HEK293 (cell line): ENCODE measurements at regions not wholly inside any gene's neighbourhood (a gene's known extent, or its start where the extent isn't known, plus 50 kb on each side); places are given as distances from the start of the nearest gene placed in this dataset.

ENCODE experiments used
- CTCF ChIA-PET: fragments of 350-600 bp; formaldehyde crosslinking; extraction: SDS; loops from one replicate; lab custom pipeline; 2021; ENCODE audit warnings: antibody characterized with exemption; lab: Yijun Ruan, JAX
- POLR2A ChIA-PET: fragments of 300-600 bp; formaldehyde crosslinking; extraction: SDS; loops from one replicate; lab custom pipeline; 2020; ENCODE audit warnings: antibody characterized with exemption, inconsistent platforms; lab: Yijun Ruan, JAX
- H3K27ac ChIP-seq: fragments of 200-500 bp; sonication (Bioruptor generic); 2 replicates; pipeline ENCODE4 v1.5.1; 2014; ENCODE audit warnings: low read depth, low read length, control low read depth, inconsistent platforms; ENCODE audit errors: extremely low read depth
- H3K36me3 ChIP-seq, 2 experiments: fragments of 200-500 bp in 1 of 2; sonication (Bioruptor generic) in 1 of 2; 1 replicate in 1 of 2; 2 replicates in 1 of 2; pipeline ENCODE4 v1.5.1; 2014 to 2017; ENCODE audit warnings: inconsistent platforms in 2 of 2, low read length in 2 of 2; ENCODE audit not compliant: control insufficient read depth in 2 of 2, insufficient read depth in 1 of 2
- H3K4me1 ChIP-seq: fragments of 200-500 bp; sonication (Bioruptor generic); 2 replicates; pipeline ENCODE4 v1.5.1; 2014; ENCODE audit warnings: mild to moderate bottlenecking, low read length, inconsistent platforms; ENCODE audit not compliant: control insufficient read depth, insufficient read depth
- H3K4me3 ChIP-seq: 2 replicates; pipeline ENCODE4 v1.5.1; 2011; ENCODE audit warnings: low read depth, mild to moderate bottlenecking, control low read depth, low read length, moderate library complexity
- H3K9me3 ChIP-seq: fragments of 200-500 bp; sonication (Bioruptor generic); 2 replicates; pipeline ENCODE4 v1.5.1; 2014; ENCODE audit warnings: low read depth, low read length, inconsistent platforms; ENCODE audit not compliant: control insufficient read depth, insufficient read depth
- GLIS1 ChIP-seq: fragments of 450-650 bp; formaldehyde crosslinking; IDR thresholded peaks from 2 replicates; pipeline ENCODE4 v1.5.1; 2016; ENCODE audit warnings: missing biosample characterization, missing genetic modification characterization
- KLF1 ChIP-seq: fragments of 450-650 bp; formaldehyde crosslinking; IDR thresholded peaks from 2 replicates; pipeline ENCODE4 v1.5.1; 2016; ENCODE audit warnings: missing biosample characterization, missing genetic modification characterization
- KLF10 ChIP-seq: fragments of 450-650 bp; IDR thresholded peaks from 2 replicates; pipeline ENCODE4 v1.5.1; 2018; ENCODE audit warnings: missing biosample characterization, mild to moderate bottlenecking, missing genetic modification characterization
- SP2 ChIP-seq: fragments of 450-650 bp; formaldehyde crosslinking; IDR thresholded peaks from 2 replicates; pipeline ENCODE4 v1.5.1; 2016; ENCODE audit warnings: missing biosample characterization, missing genetic modification characterization
- WT1 ChIP-seq: fragments of 450-650 bp; formaldehyde crosslinking; IDR thresholded peaks from 2 replicates; pipeline ENCODE4 v1.5.1; 2016; ENCODE audit warnings: missing biosample characterization, missing genetic modification characterization
- YY1 ChIP-seq: fragments of 450-650 bp; formaldehyde crosslinking; IDR thresholded peaks from 2 replicates; pipeline ENCODE4 v1.5.1; 2018; ENCODE audit warnings: missing biosample characterization, missing genetic modification characterization
- YY2 ChIP-seq: fragments of 450-650 bp; formaldehyde crosslinking; IDR thresholded peaks from 2 replicates; pipeline ENCODE4 v1.5.1; 2016; ENCODE audit warnings: missing biosample characterization, missing genetic modification characterization
- ZFP41 ChIP-seq: fragments of 450-650 bp; formaldehyde crosslinking; IDR thresholded peaks from 2 replicates; pipeline ENCODE4 v1.5.1; 2016; ENCODE audit warnings: missing biosample characterization, missing genetic modification characterization, borderline replicate concordance
- ZNF138 ChIP-seq: fragments of 450-650 bp; formaldehyde crosslinking; IDR thresholded peaks from 2 replicates; pipeline ENCODE4 v1.5.1; 2016; ENCODE audit warnings: missing biosample characterization, missing genetic modification characterization, borderline replicate concordance
- ZNF146 ChIP-seq: fragments of 450-650 bp; formaldehyde crosslinking; IDR thresholded peaks from 2 replicates; pipeline ENCODE4 v1.5.1; 2016; ENCODE audit warnings: missing biosample characterization, missing genetic modification characterization
- ZNF23 ChIP-seq: fragments of 450-650 bp; formaldehyde crosslinking; IDR thresholded peaks from 2 replicates; pipeline ENCODE4 v1.5.1; 2016; ENCODE audit warnings: missing biosample characterization, missing genetic modification characterization, borderline replicate concordance
- ZNF416 ChIP-seq: fragments of 450-650 bp; formaldehyde crosslinking; IDR thresholded peaks from 2 replicates; pipeline ENCODE4 v1.5.1; 2016; ENCODE audit warnings: missing biosample characterization, missing genetic modification characterization
- ZNF501 ChIP-seq: fragments of 450-650 bp; formaldehyde crosslinking; IDR thresholded peaks from 2 replicates; pipeline ENCODE4 v1.5.1; 2016; ENCODE audit warnings: missing biosample characterization, missing genetic modification characterization
- ZNF549 ChIP-seq: fragments of 450-650 bp; IDR thresholded peaks from 2 replicates; pipeline ENCODE4 v1.5.1; 2018; ENCODE audit warnings: missing biosample characterization, missing genetic modification characterization, mild to moderate bottlenecking, inconsistent platforms, moderate library complexity
- ZNF561 ChIP-seq: fragments of 450-650 bp; IDR thresholded peaks from 2 replicates; pipeline ENCODE4 v1.5.1; 2018; ENCODE audit warnings: missing biosample characterization, missing genetic modification characterization, borderline replicate concordance
- ZNF571 ChIP-seq: fragments of 450-650 bp; formaldehyde crosslinking; IDR thresholded peaks from 2 replicates; pipeline ENCODE4 v1.5.0; 2017; ENCODE audit warnings: missing biosample characterization, missing genetic modification characterization
- ZNF629 ChIP-seq: fragments of 450-650 bp; formaldehyde crosslinking; IDR thresholded peaks from 2 replicates; pipeline ENCODE4 v1.5.1; 2017; ENCODE audit warnings: missing biosample characterization, missing genetic modification characterization
- ZNF677 ChIP-seq: fragments of 450-650 bp; IDR thresholded peaks from 2 replicates; pipeline ENCODE4 v1.5.0; 2018; ENCODE audit warnings: missing biosample characterization, mild to moderate bottlenecking, missing genetic modification characterization, moderate library complexity
- ZNF791 ChIP-seq: fragments of 450-650 bp; formaldehyde crosslinking; IDR thresholded peaks from 2 replicates; pipeline ENCODE4 v1.5.1; 2016; ENCODE audit warnings: missing biosample characterization, missing genetic modification characterization
- ZNF792 ChIP-seq: fragments of 450-650 bp; formaldehyde crosslinking; IDR thresholded peaks from 2 replicates; pipeline ENCODE4 v1.5.1; 2016; ENCODE audit warnings: missing biosample characterization, missing genetic modification characterization
- ZSCAN5A ChIP-seq: fragments of 450-650 bp; formaldehyde crosslinking; IDR thresholded peaks from 2 replicates; pipeline ENCODE4 v1.5.1; 2016; ENCODE audit warnings: missing biosample characterization, missing genetic modification characterization
- ZXDB ChIP-seq: fragments of 450-650 bp; formaldehyde crosslinking; IDR thresholded peaks from 2 replicates; pipeline ENCODE4 v1.5.1; 2016; ENCODE audit warnings: missing biosample characterization, missing genetic modification characterization
- TF ChIP-seq, protein P1 (sequence below): fragments of 450-650 bp; formaldehyde crosslinking; IDR thresholded peaks from 2 replicates; pipeline ENCODE4 v1.5.1; 2016; ENCODE audit warnings: missing biosample characterization, missing genetic modification characterization
- TF ChIP-seq, protein P2 (sequence below): IDR thresholded peaks from 2 replicates; pipeline ENCODE4 v1.6.1; 2011; ENCODE audit warnings: mild to moderate bottlenecking, low read depth, low read length, borderline replicate concordance

- Histone ChIP-seq H3K36me3 (no peaks in the 10 kb centered on the region), H3K9me3 (no peaks in the 10 kb centered on the region), H3K27ac (no peak overlapping the region), H3K4me3 (no peak overlapping the region), H3K4me1 (no peaks in the 10 kb centered on the region)
- ChIA-PET CTCF (no interaction called here), POLR2A (no interaction called here)
- peak; percentile 94 for TF ChIP-seq GLIS1 (tag by site-specific recombination)
- no peak for TF ChIP-seq WT1
Observed at GRCh38 chr5:110356677-110357076, 369.8 kb downstream of the TMEM232 start.

GRCh38 chr5:110359221-110359620, 367.2 kb downstream of the TMEM232 start:
- Histone ChIP-seq H3K27ac (no peak overlapping the region), H3K36me3 (no peaks in the 10 kb centered on the region), H3K4me3 (no peak overlapping the region), H3K4me1 (no peaks in the 10 kb centered on the region), H3K9me3 (no peaks in the 10 kb centered on the region)
- no peak for TF ChIP-seq ZNF791 (tag by site-specific recombination)
- TF ChIP-seq KLF1 (tag by site-specific recombination), result no peak
- TF ChIP-seq ZNF416 (tag by site-specific recombination), result no peak
- TF ChIP-seq ZFP41, result no peak
- no peak for TF ChIP-seq ZNF501
- no peak for TF ChIP-seq ZNF561 (tag by site-specific recombination)
- TF ChIP-seq ZNF677, result no peak
- TF ChIP-seq, protein P1, sequence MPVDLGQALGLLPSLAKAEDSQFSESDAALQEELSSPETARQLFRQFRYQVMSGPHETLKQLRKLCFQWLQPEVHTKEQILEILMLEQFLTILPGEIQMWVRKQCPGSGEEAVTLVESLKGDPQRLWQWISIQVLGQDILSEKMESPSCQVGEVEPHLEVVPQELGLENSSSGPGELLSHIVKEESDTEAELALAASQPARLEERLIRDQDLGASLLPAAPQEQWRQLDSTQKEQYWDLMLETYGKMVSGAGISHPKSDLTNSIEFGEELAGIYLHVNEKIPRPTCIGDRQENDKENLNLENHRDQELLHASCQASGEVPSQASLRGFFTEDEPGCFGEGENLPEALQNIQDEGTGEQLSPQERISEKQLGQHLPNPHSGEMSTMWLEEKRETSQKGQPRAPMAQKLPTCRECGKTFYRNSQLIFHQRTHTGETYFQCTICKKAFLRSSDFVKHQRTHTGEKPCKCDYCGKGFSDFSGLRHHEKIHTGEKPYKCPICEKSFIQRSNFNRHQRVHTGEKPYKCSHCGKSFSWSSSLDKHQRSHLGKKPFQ (tag by site-specific recombination), result no peak
- no peak for TF ChIP-seq ZNF629 (tag by site-specific recombination)
- no peak for TF ChIP-seq ZNF138 (tag by site-specific recombination)
- TF ChIP-seq ZSCAN5A (tag by site-specific recombination), result no peak
- TF ChIP-seq KLF10 (tag by site-specific recombination), result no peak
- TF ChIP-seq ZNF571, result no peak
- no peak for TF ChIP-seq SP2
- TF ChIP-seq, protein P2, sequence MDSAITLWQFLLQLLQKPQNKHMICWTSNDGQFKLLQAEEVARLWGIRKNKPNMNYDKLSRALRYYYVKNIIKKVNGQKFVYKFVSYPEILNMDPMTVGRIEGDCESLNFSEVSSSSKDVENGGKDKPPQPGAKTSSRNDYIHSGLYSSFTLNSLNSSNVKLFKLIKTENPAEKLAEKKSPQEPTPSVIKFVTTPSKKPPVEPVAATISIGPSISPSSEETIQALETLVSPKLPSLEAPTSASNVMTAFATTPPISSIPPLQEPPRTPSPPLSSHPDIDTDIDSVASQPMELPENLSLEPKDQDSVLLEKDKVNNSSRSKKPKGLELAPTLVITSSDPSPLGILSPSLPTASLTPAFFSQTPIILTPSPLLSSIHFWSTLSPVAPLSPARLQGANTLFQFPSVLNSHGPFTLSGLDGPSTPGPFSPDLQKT, result no peak
- TF ChIP-seq ZNF23, result no peak
- TF ChIP-seq ZXDB, result no peak
- TF ChIP-seq ZNF549 (tag by site-specific recombination), result no peak
- TF ChIP-seq ZNF792, result no peak
- ChIA-PET CTCF (interaction anchor here (0.6 kb wide), 1 partner anchor 1898 kb away, joined by 3 read pairs; no protein-coding TSS in a partner anchor), POLR2A (no interaction called here)

- ChIA-PET CTCF (no interaction called here), POLR2A (no interaction called here)
- Histone ChIP-seq H3K9me3 (no peaks in the 10 kb centered on the region), H3K4me3 (no peak overlapping the region), H3K27ac (no peak overlapping the region), H3K4me1 (no peaks in the 10 kb centered on the region), H3K36me3 (no peaks in the 10 kb centered on the region)
- TF ChIP-seq YY2 (tag by site-specific recombination), result no peak
- TF ChIP-seq ZNF146 (tag by site-specific recombination), result no peak
- TF ChIP-seq YY1 (tag by site-specific recombination), result no peak
Observed at GRCh38 chr5:110361471-110361870, 365.0 kb downstream of the TMEM232 start.
